ENCODE measurements at regions not wholly inside any gene's neighbourhood (a gene's known extent, or its start where the extent isn't known, plus 50 kb on each side); places are given as distances from the start of the nearest gene placed in this dataset.
A peak's percentile ranks its signal among the peaks of the same experiment; 100 is the strongest.
"Not testable (repeated sequence)": the region's sequence is repeated elsewhere in the genome, so short reads cannot be mapped to it uniquely, and the experiment has no call there.

DNA sequence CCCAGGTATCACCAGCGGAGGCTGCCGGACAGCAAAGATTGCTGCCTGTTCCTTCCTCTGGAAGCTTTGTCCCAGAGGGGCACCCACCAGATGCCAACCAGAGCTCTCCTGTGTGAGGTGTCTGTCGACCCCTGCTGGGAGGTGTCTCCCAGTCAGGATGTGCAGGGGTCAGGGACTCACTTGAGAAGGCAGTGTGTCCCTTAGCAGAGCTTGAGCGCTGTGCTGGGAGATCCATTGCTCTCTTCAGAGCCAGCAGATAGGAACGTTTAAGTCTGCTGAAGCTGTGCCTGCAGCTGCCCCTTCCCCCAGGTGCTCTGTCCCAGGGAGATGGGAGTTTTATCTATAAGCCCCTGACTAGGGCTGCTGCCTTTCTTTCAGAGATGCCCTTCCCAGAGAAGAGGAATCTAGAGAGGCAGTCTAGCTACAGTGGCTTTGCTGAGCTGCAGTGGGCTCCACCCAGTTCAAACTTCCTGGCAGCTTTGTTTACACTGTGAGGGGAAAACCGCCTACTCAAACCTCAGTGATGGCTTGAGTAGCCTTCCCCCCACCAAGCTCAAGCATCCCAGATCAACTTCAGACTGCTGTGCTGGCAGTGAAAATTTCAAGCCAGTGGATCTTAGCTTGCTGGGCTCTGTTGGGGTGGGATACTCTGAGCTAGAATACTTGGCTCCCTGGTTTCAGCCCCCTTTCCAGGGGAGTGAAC lies 253.7 kb downstream of the SPATA31A6 start:
- DNase-seq: not testable (repeated sequence)

GRCh38 chr9:42442680-42443079 lies 259.2 kb downstream of the SPATA31A6 start:
- DNase-seq: not testable (repeated sequence)

GRCh38 chr9:42443414-42443813 lies 260.0 kb downstream of the SPATA31A6 start:
- DNase-seq: not testable (repeated sequence)

DNA sequence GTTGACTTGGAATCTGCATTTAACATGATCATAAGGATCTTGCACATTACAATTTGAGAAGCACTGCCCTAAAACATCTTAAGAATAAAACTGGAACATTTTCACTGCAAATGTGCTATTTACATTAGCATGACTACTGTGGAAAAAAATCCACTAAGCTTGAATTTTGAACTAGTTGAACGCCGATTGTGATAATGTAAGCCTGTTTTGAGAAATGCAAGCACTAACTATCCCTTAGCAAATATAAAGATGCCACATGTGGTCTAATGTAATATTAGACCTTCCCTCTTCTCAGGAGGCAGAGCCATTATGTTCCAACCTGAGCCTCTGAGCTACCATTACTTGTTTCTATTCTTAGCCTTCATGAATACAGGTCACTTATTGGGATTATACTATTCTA lies 278.0 kb downstream of the SPATA31A6 start:
- DNase-seq: not testable (repeated sequence)

DNA sequence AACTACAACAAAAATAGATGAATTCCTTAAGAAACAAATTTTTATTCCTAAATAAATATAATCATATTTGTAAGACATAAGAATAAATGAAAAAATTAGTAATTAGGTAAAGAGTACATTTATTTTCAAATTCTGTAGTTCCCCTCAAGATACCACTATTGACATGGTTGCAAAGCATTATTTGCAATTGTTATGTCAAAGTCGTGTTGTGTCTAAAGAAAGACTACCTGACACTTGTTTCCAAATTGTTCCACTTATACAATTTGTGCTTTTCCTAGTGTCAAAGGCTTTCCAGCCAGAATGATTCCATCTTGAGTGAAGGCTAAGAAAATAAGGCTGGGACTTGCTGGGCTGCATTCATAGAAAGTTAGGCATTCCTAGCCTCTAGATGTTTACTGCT lies 278.4 kb downstream of the SPATA31A6 start:
- not testable (repeated sequence) for DNase-seq

DNA sequence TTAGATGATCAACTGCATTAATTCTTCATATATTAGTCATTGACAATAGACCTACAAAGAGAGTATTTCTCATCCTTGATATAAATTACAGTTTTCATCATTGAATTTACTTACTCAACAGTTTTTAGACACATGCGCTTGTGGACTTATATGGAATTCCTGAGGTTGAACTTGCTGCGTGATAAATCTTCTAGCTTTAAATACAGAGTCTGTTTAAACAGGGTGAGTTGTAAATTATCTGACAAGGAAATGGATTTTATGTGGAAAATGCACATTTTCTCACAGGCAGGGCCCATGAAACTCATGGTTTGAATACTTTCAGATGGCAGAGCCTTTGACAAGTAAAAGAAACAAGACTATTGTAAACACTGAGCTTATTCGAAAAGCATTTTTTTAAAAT lies 280.5 kb downstream of the SPATA31A6 start:
- DNase-seq: not testable (repeated sequence)

GRCh38 chr9:42470577-42470976 lies 287.1 kb downstream of the SPATA31A6 start:
- not testable (repeated sequence) for DNase-seq

- not testable (repeated sequence) for DNase-seq
These were observed 307.5 kb downstream of the SPATA31A6 start for GRCh38 chr9:42490989-42491388.

DNA sequence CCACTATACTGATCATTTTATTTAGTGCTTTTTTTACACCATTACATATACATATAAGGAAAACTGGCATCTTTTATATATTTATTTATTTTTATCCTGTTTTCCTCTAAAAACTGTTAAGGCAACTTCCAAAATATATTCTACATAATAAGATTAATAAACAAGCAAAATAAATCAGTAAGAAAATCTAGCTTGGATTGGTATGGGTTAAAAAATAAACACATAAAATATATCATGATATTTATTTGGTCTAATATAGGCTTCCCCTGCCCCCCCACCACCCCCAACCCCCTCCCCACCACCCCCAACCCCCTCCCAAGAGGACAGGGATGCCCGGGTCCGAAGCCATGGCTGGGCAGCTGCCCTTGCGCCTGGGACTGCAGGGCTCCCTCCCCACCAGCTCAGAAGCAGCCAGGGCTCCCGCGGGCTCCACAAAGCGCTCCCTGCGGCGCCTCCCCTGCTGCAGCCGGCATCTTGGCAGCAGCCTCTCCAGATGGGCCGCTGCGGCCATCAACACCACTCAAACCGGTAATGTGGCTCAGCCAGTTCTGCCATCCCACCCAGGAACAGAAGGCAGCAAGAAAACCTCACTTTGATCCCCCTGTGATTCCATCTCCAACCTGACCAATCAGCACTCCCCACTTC lies 319.3 kb downstream of the SPATA31A6 start:
- not testable (repeated sequence) for DNase-seq

- not testable (repeated sequence) for DNase-seq
These were observed 324.7 kb downstream of the SPATA31A6 start for GRCh38 chr9:42508111-42508510.

DNA sequence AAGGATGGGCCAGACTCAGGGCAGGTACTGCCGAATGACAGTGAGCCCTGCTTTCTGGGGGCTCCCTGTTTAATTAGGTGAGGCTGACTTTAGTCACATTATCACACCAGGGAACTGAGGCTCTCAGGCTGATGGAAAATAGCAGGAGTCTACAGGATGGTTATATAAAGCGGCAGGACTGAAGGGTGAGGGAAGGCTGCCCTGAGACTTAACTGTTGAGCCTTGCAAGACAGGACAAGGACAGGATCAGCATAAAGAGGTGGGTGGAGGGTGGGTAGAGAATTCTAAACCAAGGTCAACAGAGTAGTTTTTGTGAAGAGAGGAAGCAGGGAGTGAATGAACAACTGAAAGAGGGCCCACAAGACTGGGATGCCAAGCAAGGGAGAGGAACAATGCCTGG lies 330.1 kb downstream of the SPATA31A6 start:
- DNase-seq: not testable (repeated sequence)

DNA sequence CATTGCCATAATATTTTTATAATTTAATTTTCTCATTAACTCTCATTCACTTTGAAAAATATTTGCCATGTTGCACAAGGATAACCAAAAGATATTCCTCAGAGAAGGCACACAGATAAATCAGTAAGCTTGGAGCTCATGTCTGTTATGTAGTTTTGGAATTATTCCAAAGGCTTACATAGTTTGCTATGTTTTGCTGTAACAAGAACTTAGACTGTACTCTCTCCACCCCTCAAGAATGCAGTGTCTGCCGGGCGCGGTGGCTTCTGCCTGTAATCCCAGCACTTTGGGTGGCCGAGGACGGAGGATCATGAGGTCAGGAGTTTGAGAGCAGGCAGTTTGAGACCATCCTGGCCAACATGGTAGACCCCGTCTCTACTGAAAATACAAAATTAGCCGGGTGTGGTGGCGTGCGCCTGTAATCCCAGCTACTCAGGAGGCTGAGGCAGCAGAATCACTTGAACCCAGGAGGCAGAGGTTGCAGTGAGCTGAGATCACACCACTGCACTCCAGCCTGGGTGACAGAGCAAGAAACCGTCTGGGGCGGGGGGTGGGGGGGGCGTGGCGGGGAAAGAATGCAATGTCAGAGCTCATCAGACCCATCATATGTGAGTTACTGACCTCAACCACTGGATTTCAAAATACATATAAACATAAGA lies 351.0 kb downstream of the SPATA31A6 start:
- DNase-seq: not testable (repeated sequence)

- DNase-seq: peak in 1 of 2 donors; percentile 2
These were observed 351.5 kb downstream of the SPATA31A6 start for GRCh38 chr9:42534984-42535325.

GRCh38 chr9:42550789-42551357 lies 367.4 kb downstream of the SPATA31A6 start:
- not testable (repeated sequence) for DNase-seq

DNA sequence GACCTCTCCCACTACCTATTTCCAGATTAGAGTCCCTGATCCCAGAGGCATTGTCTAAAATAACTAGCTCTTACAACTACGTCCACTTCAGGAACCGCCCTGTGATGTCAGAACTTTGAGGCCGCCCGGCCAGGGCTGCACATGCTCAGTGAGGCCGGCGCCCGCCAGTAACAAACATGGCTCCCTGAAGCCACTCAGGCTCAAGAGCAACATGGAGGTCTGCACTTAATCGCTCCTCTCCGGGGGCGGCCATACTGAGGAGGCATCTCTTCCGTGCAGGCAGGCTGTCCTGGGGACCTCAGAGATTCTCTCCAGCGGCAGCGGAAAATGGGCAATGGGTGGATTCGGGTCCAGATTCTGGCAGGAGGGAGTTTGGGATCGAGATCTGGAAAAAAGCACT lies 385.1 kb downstream of the SPATA31A6 start:
- DNase-seq: not testable (repeated sequence)

DNA sequence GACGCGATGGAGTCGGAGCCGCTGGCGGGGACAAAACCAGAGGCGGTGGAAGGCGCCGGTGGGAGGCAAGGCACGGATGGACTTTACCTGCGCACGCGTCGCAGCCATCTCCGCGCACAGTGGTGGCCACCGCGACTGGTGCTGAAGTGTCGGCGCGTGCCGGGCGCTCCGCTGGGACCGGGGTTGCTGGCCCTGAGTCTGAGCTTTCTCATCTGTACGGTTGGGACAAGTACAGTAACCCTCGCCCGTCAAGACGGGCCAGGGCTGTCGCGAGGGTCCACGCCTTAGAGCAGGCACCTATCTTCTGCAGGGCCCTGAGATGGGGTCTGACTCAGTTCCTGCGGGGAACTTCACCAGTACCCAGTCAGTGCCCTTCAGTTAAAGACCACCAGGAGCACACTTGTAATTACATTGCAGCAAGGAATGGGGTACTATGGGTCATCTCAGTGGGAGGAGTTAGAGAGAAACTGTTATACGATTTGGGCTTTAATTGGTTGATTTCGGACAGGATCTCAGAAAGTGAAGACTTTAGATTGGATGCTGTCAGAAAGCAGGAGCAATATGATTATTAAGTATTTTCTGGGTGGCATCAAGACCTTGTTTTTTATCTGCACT lies 385.6 kb downstream of the SPATA31A6 start:
- peak; percentile 0 for DNase-seq

DNA sequence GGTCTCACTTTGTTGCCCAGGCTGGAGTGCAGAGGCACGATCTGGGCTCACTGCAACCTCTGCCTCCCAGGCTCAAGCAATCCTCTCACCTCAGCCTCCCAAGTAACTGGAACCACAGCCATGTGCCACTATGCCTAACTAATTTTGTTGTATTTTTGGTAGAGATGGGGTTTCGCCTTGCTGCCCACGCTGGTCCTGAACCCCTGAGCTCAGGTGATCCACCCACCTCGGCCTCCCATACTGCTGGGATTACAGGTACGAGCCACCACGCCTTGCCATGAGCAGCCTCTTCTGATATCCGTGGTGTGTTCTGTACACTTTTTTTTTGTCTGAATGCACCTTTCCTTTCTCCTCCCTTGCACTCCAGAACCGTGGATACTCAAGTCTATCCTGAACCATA lies 394.4 kb downstream of the SPATA31A6 start:
- peak in 1 of 2 donors; percentile 0 for DNase-seq
